Type B pancreatic cell (in vitro differentiated cells): ENCODE measurements at regions not wholly inside any gene's neighbourhood (a gene's known extent, or its start where the extent isn't known, plus 50 kb on each side); places are given as distances from the start of the nearest gene placed in this dataset.

ENCODE experiments used
- DNase-seq: peaks from one replicate; pipeline ENCODE4 v3.0.0; 2021; ENCODE audit warnings: mixed read lengths; ENCODE audit not compliant: unreplicated experiment; ENCODE audit errors: extremely low spot score
- H3K27ac Mint-ChIP-seq: 2 replicates; pipeline ENCODE4 v1.8.0; 2021; ENCODE audit warnings: mild to moderate bottlenecking, mixed read lengths
- H3K27me3 Mint-ChIP-seq: 2 replicates; pipeline ENCODE4 v1.8.0; 2021; ENCODE audit warnings: mixed read lengths
- H3K36me3 Mint-ChIP-seq: 2 replicates; pipeline ENCODE4 v1.8.0; 2021; ENCODE audit warnings: mixed read lengths
- H3K4me1 Mint-ChIP-seq: one replicate; pipeline ENCODE4 v1.8.0; 2021; ENCODE audit warnings: mixed read lengths; ENCODE audit not compliant: unreplicated experiment
- H3K4me3 Mint-ChIP-seq: 2 replicates; pipeline ENCODE4 v1.8.0; 2021; ENCODE audit warnings: mild to moderate bottlenecking, mixed read lengths
- H3K9me3 Mint-ChIP-seq: 2 replicates; pipeline ENCODE4 v1.8.0; 2021; ENCODE audit warnings: mixed read lengths
- TF ChIP-seq, protein P1 (sequence below): fragments of 200-600 bp; sonication (generic); conservative IDR thresholded peaks from 2 replicates; pipeline ENCODE4 v1.5.0; 2021; ENCODE audit warnings: antibody characterized with exemption, mild to moderate bottlenecking

- no peaks in the 10 kb centered on the region for H3K4me1 Mint-ChIP-seq
- TF ChIP-seq, protein P1, sequence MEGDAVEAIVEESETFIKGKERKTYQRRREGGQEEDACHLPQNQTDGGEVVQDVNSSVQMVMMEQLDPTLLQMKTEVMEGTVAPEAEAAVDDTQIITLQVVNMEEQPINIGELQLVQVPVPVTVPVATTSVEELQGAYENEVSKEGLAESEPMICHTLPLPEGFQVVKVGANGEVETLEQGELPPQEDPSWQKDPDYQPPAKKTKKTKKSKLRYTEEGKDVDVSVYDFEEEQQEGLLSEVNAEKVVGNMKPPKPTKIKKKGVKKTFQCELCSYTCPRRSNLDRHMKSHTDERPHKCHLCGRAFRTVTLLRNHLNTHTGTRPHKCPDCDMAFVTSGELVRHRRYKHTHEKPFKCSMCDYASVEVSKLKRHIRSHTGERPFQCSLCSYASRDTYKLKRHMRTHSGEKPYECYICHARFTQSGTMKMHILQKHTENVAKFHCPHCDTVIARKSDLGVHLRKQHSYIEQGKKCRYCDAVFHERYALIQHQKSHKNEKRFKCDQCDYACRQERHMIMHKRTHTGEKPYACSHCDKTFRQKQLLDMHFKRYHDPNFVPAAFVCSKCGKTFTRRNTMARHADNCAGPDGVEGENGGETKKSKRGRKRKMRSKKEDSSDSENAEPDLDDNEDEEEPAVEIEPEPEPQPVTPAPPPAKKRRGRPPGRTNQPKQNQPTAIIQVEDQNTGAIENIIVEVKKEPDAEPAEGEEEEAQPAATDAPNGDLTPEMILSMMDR: no peak
- H3K27ac Mint-ChIP-seq: no peak overlapping the region
- H3K4me3 Mint-ChIP-seq: no peak overlapping the region
- no peaks in the 10 kb centered on the region for H3K36me3 Mint-ChIP-seq
- no peak for DNase-seq
- no peaks in the 10 kb centered on the region for H3K27me3 Mint-ChIP-seq
- peaks cover 9% of the 10 kb centered on the region for H3K9me3 Mint-ChIP-seq
Measured at GRCh38 chr5:117719413-117719812, 1144.8 kb upstream of the SEMA6A start.

- TF ChIP-seq, protein P1: no peak
- no peak overlapping the region for H3K4me3 Mint-ChIP-seq
- H3K4me1 Mint-ChIP-seq: no peaks in the 10 kb centered on the region
- peaks cover 9% of the 10 kb centered on the region for H3K36me3 Mint-ChIP-seq
- no peak for DNase-seq
- peaks cover 17% of the 10 kb centered on the region for H3K9me3 Mint-ChIP-seq
- no peaks in the 10 kb centered on the region for H3K27me3 Mint-ChIP-seq
- no peak overlapping the region for H3K27ac Mint-ChIP-seq
Measured at GRCh38 chr5:117713585-117714198, 1139.1 kb upstream of the SEMA6A start.

DNA sequence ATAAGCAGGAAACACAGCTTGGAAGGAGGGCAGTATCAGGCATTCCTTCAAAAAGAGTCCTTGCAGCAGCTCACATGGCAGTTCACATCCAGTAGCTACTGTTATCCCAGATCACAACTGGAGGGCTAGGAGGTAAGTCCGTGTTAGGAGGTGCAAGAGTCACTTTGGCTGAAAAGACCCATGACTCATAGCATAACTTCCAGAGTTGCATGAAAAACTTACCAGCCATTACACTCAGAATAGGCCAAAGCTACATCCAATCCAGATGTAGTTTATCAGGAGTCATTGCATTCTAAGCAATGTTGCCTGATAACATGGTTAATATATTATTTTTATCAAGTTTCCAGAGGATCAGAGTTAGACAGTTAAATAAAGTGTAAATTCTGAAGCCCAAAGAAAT lies 1126.4 kb upstream of the SEMA6A start:
- Mint-ChIP-seq H3K4me3 (no peak overlapping the region), H3K27ac (no peak overlapping the region), H3K36me3 (no peaks in the 10 kb centered on the region), H3K4me1 (no peaks in the 10 kb centered on the region), H3K9me3 (no peaks in the 10 kb centered on the region), H3K27me3 (no peaks in the 10 kb centered on the region)
- TF ChIP-seq, protein P1: no peak
- no peak for DNase-seq

GRCh38 chr5:117692606-117693005 lies 1118.0 kb upstream of the SEMA6A start:
- H3K36me3 Mint-ChIP-seq: no peaks in the 10 kb centered on the region

DNA sequence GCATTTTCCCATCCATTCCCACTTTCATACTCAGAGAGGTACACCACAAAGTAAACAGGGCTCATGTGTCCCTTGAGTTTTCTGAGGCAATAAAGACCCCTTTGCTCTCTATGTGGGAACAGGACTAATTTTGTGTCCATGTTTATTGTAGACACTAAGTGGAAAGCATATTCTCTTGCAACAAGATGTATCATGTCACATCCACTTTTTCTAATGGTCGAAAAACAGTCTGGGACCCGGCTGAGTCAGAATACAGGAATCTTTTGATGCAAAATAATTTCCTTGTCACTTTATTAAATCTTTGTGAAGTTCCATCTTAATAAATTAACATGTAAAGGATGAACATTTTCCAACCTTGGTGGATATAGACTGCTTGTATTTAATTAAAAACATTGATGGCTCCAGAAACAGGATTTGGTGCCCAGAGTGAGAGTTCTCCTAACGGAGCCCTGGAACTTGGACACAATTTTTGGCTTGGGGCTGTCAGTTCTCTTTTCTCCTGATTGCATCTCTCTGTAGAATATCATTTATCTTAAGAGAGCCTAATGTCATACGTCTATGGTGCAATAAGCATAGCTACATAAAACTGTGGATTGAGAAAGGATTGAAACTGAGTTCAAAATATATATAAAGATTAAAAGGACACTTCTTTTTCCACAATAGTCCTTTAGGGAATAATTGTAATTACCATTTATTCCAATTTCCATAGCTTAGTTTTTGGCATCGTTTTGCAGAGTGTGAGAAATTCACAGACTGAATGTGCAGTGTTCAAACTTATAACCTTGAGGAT lies 1116.7 kb upstream of the SEMA6A start:
- Mint-ChIP-seq H3K4me3 (no peak overlapping the region), H3K4me1 (no peaks in the 10 kb centered on the region), H3K36me3 (no peaks in the 10 kb centered on the region), H3K27ac (no peak overlapping the region), H3K9me3 (no peaks in the 10 kb centered on the region), H3K27me3 (no peaks in the 10 kb centered on the region)
- no peak for DNase-seq
- TF ChIP-seq, protein P1: no peak

More at GRCh38 chr5:117692606-117693005, 1118.0 kb upstream of the SEMA6A start:
- Mint-ChIP-seq H3K27ac (no peak overlapping the region), H3K9me3 (no peaks in the 10 kb centered on the region), H3K4me3 (no peak overlapping the region), H3K4me1 (no peaks in the 10 kb centered on the region), H3K27me3 (no peaks in the 10 kb centered on the region)
- TF ChIP-seq, protein P1: no peak
- no peak for DNase-seq
